Breast epithelium (tissue), 3 donors: ENCODE measurements at regions not wholly inside any gene's neighbourhood (a gene's known extent, or its start where the extent isn't known, plus 50 kb on each side); places are given as distances from the start of the nearest gene placed in this dataset.

Source experiments
- POLR2AphosphoS5 ChIP-seq, 3 donors: sonication (generic); formaldehyde crosslinking; IDR thresholded peaks; one replicate each; pipeline ENCODE4 v1.6.1; 2017; ENCODE audit warnings: antibody characterized with exemption in 3 of 3
- TF ChIP-seq, protein P1 (sequence below), 3 donors: fragments of 450-650 bp; IDR thresholded peaks; one replicate each; pipeline ENCODE4 v1.5.1; 2016 to 2017; ENCODE audit warnings: antibody characterized with exemption in 3 of 3, mild to moderate bottlenecking in 3 of 3, moderate library complexity in 3 of 3

DNA sequence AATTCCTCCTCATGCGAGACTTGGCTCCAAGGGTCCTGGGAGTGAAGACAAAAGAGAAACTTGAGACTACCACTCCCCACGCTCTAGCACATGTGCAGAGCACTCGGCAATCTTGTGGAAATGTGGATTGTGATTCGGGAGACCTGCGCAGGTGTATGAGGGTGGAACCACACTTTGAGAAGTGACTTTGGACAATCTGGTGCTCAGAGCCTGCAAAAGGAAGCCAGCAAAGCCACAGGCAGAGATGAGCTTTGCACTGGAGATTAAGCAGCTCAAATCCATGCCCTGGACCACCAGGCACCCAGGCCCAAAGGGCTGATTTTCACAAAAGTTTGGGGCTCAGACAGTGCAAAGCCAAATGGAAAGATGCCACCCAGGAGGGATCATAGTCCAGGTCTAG is 162.5 kb upstream of the TSHZ3 start:
- TF ChIP-seq, protein P1, sequence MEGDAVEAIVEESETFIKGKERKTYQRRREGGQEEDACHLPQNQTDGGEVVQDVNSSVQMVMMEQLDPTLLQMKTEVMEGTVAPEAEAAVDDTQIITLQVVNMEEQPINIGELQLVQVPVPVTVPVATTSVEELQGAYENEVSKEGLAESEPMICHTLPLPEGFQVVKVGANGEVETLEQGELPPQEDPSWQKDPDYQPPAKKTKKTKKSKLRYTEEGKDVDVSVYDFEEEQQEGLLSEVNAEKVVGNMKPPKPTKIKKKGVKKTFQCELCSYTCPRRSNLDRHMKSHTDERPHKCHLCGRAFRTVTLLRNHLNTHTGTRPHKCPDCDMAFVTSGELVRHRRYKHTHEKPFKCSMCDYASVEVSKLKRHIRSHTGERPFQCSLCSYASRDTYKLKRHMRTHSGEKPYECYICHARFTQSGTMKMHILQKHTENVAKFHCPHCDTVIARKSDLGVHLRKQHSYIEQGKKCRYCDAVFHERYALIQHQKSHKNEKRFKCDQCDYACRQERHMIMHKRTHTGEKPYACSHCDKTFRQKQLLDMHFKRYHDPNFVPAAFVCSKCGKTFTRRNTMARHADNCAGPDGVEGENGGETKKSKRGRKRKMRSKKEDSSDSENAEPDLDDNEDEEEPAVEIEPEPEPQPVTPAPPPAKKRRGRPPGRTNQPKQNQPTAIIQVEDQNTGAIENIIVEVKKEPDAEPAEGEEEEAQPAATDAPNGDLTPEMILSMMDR (IDR thresholded peaks at IDR 0.05), result no peak
- no peak for TF ChIP-seq POLR2AphosphoS5 (IDR thresholded peaks at IDR 0.05)
